ENCODE measurements at regions not wholly inside any gene's neighbourhood (a gene's known extent, or its start where the extent isn't known, plus 50 kb on each side); places are given as distances from the start of the nearest gene placed in this dataset.

DNA sequence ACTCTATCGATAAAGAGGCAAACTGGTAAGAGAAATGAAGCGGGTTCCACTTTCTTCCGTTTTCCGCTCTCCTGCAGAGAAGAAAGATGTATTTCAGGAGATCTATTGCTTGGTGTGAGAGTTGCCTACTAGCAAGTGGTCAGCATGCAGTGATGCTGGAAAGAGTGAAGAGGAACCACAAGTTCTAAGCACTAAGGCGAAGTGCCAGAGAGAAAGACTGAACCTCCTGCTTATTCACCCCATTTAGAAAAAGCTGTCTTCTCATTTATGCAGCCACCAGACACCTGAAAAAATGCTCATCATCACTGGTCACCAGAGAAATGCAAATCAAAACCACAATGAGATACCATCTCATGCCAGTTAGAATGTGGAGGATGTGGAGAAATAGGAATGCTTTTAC lies 78.7 kb upstream of the GPC6 start:
- TF ChIP-seq, protein P1, sequence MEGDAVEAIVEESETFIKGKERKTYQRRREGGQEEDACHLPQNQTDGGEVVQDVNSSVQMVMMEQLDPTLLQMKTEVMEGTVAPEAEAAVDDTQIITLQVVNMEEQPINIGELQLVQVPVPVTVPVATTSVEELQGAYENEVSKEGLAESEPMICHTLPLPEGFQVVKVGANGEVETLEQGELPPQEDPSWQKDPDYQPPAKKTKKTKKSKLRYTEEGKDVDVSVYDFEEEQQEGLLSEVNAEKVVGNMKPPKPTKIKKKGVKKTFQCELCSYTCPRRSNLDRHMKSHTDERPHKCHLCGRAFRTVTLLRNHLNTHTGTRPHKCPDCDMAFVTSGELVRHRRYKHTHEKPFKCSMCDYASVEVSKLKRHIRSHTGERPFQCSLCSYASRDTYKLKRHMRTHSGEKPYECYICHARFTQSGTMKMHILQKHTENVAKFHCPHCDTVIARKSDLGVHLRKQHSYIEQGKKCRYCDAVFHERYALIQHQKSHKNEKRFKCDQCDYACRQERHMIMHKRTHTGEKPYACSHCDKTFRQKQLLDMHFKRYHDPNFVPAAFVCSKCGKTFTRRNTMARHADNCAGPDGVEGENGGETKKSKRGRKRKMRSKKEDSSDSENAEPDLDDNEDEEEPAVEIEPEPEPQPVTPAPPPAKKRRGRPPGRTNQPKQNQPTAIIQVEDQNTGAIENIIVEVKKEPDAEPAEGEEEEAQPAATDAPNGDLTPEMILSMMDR (IDR thresholded peaks at IDR 0.05), result no peak
- TF ChIP-seq POLR2A (IDR thresholded peaks at IDR 0.05), result no peak
- no peak for TF ChIP-seq POLR2AphosphoS5 (IDR thresholded peaks at IDR 0.05)
- no peak for TF ChIP-seq EP300 (IDR thresholded peaks at IDR 0.05)

Measured in stomach (tissue), 4 donors.